Immature natural killer cell (primary cell): ENCODE measurements at regions not wholly inside any gene's neighbourhood (a gene's known extent, or its start where the extent isn't known, plus 50 kb on each side); places are given as distances from the start of the nearest gene placed in this dataset.

Source experiments
- DNase-seq, 3 donors: peaks; one replicate each; pipeline ENCODE4 v3.0.0; 2022; ENCODE audit warnings: mixed read lengths in 1 of 3
- H3K27ac Mint-ChIP-seq, 6 donors: one replicate each; pipeline ENCODE4 v1.8.0; 2020; ENCODE audit warnings: mixed read lengths in 6 of 6, mild to moderate bottlenecking in 5 of 6, inconsistent platforms in 4 of 6, moderate library complexity in 3 of 6
- H3K27me3 Mint-ChIP-seq, 3 donors: one replicate each; pipeline ENCODE4 v1.8.0; 2020 to 2021; ENCODE audit warnings: low read depth in 3 of 3, mild to moderate bottlenecking in 3 of 3, mixed read lengths in 3 of 3, moderate library complexity in 3 of 3, inconsistent platforms in 1 of 3
- H3K36me3 Mint-ChIP-seq, 3 donors: one replicate each; pipeline ENCODE4 v1.8.0; 2020; ENCODE audit warnings: mixed read lengths in 3 of 3, inconsistent platforms in 2 of 3, mild to moderate bottlenecking in 2 of 3
- H3K4me1 Mint-ChIP-seq, 2 donors: one replicate each; pipeline ENCODE4 v1.8.0; 2020; ENCODE audit warnings: inconsistent platforms in 2 of 2, mild to moderate bottlenecking in 2 of 2, mixed read lengths in 2 of 2, moderate library complexity in 1 of 2
- H3K4me3 Mint-ChIP-seq, 5 donors: one replicate each; pipeline ENCODE4 v1.8.0; 2020; ENCODE audit warnings: mild to moderate bottlenecking in 5 of 5, mixed read lengths in 5 of 5, inconsistent platforms in 3 of 5, moderate library complexity in 3 of 5
- H3K9me3 Mint-ChIP-seq, 6 donors: one replicate each; pipeline ENCODE4 v1.8.0; 2020; ENCODE audit warnings: mild to moderate bottlenecking in 6 of 6, mixed read lengths in 6 of 6, inconsistent platforms in 4 of 6, moderate library complexity in 3 of 6

DNA sequence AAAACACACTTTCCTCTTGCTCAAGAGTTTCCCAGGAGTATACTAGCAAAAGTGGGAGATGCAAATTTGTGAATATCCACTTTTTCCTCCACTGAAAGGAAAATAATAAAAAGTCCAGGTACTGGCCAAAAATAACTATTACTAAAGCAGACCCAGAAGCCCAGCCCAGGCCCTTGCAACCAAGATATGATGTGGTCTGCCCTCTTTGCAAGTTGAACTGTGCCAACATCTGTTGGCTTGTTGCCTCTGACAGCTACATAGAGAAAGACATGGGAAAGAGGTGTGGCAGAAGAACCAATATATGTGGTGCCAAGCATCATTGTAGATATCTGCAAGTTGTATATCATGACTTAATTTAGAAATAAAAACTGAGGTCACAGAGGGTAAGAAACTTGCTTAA is 78.4 kb upstream of the JAG1 start:
- Mint-ChIP-seq H3K27me3 (peaks cover 0 to 8% (median 7%) of the 10 kb centered on the region in 3 donors), H3K4me1 (no peaks in the 10 kb centered on the region), H3K27ac (no peak overlapping the region), H3K9me3 (peaks cover 0 to 4% (median 0%) of the 10 kb centered on the region in 6 donors), H3K4me3 (no peak overlapping the region), H3K36me3 (no peaks in the 10 kb centered on the region)
- DNase-seq, result no peak

DNA sequence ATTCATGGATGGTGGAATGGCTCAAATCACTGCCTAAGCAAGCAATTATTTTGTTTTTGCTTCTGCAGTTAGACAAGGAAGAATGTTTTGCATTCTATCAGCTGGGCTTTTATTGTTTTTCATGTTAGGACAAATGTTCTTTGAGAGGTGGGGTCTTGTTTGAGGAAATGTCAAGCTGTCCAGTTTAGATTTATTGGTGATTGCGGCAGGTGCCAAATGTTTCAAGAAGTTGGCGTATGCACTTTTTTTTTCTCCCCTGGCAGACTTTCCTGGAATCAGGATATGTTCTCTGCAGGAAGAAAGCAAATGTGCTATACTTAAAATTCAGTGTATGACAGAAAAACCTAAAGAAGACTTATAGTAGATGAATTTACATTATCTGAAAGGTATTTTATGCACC is 81.0 kb upstream of the JAG1 start:
- Mint-ChIP-seq H3K27me3 (peaks cover 1 to 11% (median 8%) of the 10 kb centered on the region in 3 donors), H3K4me1 (no peaks in the 10 kb centered on the region), H3K9me3 (peaks cover 0 to 4% (median 0%) of the 10 kb centered on the region in 6 donors), H3K4me3 (no peak overlapping the region), H3K36me3 (no peaks in the 10 kb centered on the region), H3K27ac (no peak overlapping the region)
- no peak for DNase-seq

DNA sequence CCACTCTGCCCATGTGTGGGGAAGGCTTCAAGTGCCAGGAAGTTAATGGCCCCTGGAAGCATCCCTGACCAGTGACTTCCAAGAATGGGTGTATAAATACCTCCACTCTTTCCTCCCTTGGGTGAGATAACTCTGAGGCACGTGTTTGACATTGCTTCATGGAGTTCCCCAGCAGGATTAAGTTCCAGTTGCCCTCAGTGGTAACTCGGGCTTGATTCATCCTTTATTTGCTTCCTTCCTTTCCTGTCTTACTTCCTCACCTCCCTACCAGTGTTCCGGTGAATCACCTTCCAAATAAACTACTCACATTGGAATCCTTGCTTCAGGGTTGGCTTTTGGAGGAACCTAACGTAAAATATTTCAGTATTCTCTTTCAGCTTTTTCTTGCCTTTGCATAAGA is 84.6 kb upstream of the JAG1 start:
- Mint-ChIP-seq H3K36me3 (no peaks in the 10 kb centered on the region), H3K27me3 (peaks cover 1 to 8% (median 8%) of the 10 kb centered on the region in 3 donors)

DNA sequence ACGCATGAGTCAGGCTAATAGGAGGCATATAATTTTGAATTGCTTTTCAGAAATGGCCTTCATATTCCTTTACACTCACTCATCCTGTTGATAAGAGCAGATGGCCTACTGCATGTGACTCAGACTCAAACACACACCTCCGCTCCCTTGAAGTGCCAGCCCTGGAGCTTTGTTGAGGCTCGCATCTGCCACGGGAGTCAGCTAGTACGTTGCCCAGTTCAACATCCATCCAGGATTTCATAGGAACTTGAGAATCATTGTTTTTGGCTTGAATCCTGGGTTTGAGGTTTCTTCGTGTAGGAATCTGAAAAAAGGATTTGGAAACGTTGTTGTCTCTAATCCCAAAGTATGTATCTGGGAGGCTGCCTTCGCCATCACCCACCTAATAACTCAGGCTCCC is 87.4 kb upstream of the JAG1 start:
- peaks cover 0 to 5% (median 0%) of the 10 kb centered on the region in 6 donors for H3K9me3 Mint-ChIP-seq
- no peaks in the 10 kb centered on the region for H3K4me1 Mint-ChIP-seq
- H3K36me3 Mint-ChIP-seq, result no peaks in the 10 kb centered on the region
- no peak overlapping the region for H3K27ac Mint-ChIP-seq
- no peak for DNase-seq
- peaks cover 0 to 4% (median 1%) of the 10 kb centered on the region in 3 donors for H3K27me3 Mint-ChIP-seq
- H3K4me3 Mint-ChIP-seq, result no peak overlapping the region

More for the DNA sequence above, 84.6 kb upstream of the JAG1 start:
- Mint-ChIP-seq H3K27ac (no peak overlapping the region), H3K4me1 (no peaks in the 10 kb centered on the region), H3K9me3 (peaks cover 0 to 2% (median 0%) of the 10 kb centered on the region in 6 donors), H3K4me3 (no peak overlapping the region)
- DNase-seq, result no peak

DNA sequence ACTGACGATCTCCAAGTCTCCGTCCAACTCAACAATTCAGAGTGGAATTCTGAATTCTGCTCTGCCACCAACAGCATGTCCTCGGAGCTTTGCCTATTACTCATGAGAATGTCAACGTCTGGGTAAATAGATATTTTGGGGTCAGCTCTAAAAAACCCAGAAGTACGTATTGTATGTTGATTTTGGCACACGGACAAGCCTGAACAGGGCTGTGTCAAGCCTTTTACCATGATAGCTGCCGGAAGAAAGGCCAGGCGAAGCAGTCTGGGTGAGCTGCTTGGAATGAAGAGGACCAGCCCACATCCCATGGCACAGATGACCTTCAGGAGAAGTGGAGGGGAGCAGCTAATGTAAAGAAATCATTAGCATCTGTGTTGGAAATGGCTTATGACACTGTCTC is 88.0 kb upstream of the JAG1 start:
- no peaks in the 10 kb centered on the region for H3K4me1 Mint-ChIP-seq
- H3K27me3 Mint-ChIP-seq, result peaks cover 0 to 4% (median 1%) of the 10 kb centered on the region in 3 donors
- H3K36me3 Mint-ChIP-seq, result no peaks in the 10 kb centered on the region
- peaks cover 0 to 5% (median 0%) of the 10 kb centered on the region in 6 donors for H3K9me3 Mint-ChIP-seq
- H3K4me3 Mint-ChIP-seq, result no peak overlapping the region
- no peak for DNase-seq
- H3K27ac Mint-ChIP-seq, result no peak overlapping the region

DNA sequence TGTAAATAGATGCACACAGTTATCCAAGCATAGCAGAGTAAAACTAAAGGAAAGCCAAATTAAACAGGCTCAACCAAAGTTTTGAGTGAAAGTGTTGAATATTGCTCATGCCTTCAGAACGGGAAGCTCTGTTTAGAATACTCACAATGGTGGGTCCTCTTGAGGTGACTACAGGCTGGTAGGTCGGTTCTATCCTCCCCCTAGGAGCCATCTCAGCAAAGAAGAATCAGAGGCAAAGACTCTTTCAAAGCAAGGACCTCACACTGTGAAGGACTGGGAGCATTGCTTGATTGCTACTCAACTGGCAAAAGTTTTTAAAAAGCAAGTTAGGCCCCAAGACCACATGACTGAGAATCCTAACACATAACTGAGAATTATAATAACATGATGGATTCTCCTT is 88.4 kb upstream of the JAG1 start:
- Mint-ChIP-seq H3K4me1 (no peaks in the 10 kb centered on the region), H3K36me3 (no peaks in the 10 kb centered on the region), H3K4me3 (no peak overlapping the region)

DNA sequence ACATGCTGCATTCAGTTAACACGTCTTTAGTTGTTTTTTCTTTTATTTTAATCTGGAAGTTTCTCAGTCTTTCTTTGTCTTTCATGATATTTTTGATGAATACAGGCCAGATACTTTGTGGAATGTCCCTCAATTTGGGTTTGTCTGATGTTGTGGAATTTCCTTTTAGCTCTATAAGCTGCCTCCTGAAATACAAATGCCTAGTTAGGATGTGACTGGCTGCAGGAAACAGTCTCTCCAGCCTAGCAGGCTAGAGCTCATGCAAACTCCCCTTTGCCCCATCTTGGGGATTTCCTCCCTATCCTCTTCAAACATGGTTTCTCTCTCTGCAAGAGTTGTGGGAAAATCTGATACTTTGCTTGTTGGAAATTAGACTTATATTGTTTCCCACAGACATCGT is 89.3 kb upstream of the JAG1 start:
- Mint-ChIP-seq H3K9me3 (peaks cover 0 to 5% (median 0%) of the 10 kb centered on the region in 6 donors), H3K4me1 (no peaks in the 10 kb centered on the region), H3K4me3 (no peak overlapping the region), H3K36me3 (no peaks in the 10 kb centered on the region), H3K27ac (no peak overlapping the region), H3K27me3 (peaks cover 0 to 2% (median 1%) of the 10 kb centered on the region in 3 donors)
- no peak for DNase-seq

More for the DNA sequence above, 88.4 kb upstream of the JAG1 start:
- Mint-ChIP-seq H3K27me3 (peaks cover 0 to 4% (median 1%) of the 10 kb centered on the region in 3 donors), H3K9me3 (peaks cover 0 to 5% (median 0%) of the 10 kb centered on the region in 6 donors), H3K27ac (no peak overlapping the region)
- no peak for DNase-seq

DNA sequence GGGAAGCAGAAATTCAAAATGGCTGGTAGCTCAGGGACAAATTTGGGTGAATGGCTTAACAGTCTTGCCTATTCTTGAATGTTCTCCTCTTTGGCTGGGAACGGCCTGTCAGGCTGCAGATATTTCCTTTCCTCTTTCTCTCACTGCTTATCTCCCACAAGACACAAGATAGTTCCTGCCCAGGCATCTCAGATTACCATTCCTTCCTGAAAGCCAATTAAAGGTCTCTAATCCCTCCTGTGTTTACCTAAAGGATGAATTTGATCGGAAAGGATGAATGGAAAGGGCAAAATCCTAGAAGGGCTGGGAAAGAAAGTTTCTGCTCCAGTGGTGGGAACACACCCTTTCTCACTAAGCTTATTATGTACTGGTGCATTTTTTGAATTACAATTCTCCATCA is 95.9 kb upstream of the JAG1 start:
- Mint-ChIP-seq H3K4me1 (no peaks in the 10 kb centered on the region), H3K9me3 (peaks cover 0 to 3% (median 0%) of the 10 kb centered on the region in 6 donors), H3K36me3 (no peaks in the 10 kb centered on the region), H3K27ac (no peak overlapping the region), H3K27me3 (peaks cover 0 to 7% (median 2%) of the 10 kb centered on the region in 3 donors), H3K4me3 (no peak overlapping the region)
- no peak for DNase-seq

DNA sequence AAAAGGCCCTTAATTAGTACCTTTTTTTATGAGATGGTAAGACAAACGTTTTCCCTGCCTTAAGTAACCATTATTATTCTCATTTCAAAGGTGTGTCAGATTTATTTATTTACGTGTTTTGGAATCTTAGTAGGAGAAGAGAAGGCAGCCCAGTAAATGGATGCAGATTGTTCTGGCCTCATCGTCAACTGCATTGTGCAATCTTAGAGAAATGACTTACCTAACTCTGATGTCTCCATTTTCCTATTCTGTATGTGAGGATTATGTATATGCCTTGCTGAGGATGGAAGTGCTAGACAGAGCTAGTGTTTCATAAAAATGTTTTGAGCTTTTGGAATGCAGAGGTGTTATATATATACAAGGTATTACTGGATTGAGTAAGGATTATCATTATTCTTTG is 97.0 kb upstream of the JAG1 start:
- no peak overlapping the region for H3K4me3 Mint-ChIP-seq
- no peak overlapping the region for H3K27ac Mint-ChIP-seq
- peaks cover 0 to 7% (median 2%) of the 10 kb centered on the region in 3 donors for H3K27me3 Mint-ChIP-seq
- H3K9me3 Mint-ChIP-seq, result no peaks in the 10 kb centered on the region
- DNase-seq, result no peak
- no peaks in the 10 kb centered on the region for H3K36me3 Mint-ChIP-seq
- no peaks in the 10 kb centered on the region for H3K4me1 Mint-ChIP-seq

DNA sequence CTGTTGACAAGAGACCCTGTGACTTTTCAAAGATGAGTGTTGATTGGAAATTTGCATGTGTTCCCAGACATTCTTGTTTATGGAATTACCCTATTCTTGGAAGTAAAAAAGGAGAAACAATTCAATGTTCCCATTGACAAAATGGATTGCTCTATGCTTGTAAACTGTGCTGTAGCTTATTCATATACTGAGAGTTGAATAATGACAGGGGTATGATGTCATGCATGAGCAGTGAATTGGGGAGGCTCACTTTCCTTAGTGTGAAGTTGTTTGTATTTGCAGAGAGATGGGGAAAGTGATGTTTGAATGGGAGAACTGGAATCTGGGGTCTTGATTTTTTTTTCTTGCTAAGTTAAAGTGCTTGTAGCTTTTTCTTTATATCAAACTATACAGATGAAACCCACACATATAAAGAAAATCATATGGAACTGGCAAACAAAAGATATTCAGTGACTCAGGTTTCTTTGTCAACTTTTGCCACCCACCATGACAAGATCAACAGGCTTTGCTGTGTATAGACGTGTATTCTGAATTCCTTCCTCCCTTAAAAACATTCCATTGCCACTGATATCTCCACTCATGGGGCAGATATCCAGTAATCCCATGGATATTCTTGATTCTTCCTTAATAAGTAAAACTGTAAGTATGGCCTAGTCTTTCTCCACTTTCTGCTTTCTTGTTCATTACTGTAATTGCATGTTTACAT is 97.8 kb upstream of the JAG1 start:
- DNase-seq, result no peak
- Mint-ChIP-seq H3K9me3 (no peaks in the 10 kb centered on the region), H3K4me1 (no peaks in the 10 kb centered on the region), H3K36me3 (no peaks in the 10 kb centered on the region), H3K27ac (no peak overlapping the region), H3K4me3 (no peak overlapping the region), H3K27me3 (peaks cover 0 to 7% (median 2%) of the 10 kb centered on the region in 3 donors)

DNA sequence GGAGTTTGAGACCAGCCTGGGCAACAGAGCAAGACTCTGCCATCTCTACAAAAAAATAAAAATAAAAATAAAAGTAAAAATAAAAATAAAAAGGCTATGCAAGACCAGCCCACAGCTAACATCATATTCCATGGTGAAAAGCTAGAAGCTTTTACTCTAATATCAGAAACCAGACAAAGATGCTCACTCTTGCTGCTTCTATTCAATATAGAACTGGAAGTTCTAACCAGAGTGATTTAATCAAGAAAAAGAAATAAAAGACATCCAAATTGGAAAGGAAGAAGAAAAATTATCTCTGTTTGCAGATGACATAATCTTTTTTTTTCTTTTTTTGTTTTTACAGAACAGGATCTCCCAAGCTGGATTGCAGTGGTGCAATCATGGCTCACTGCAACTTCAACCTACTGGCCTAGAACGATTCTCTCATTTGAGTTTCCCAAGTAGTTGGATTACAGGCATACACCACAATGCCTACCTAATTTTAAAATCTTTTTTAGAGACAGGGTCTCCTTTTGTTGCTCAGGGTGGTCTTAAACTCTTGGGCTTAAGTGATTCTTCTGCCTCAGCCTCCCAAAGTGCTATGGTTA is 100.7 kb upstream of the JAG1 start:
- DNase-seq, result no peak
- no peaks in the 10 kb centered on the region for H3K9me3 Mint-ChIP-seq
- no peak overlapping the region for H3K4me3 Mint-ChIP-seq
- H3K4me1 Mint-ChIP-seq, result no peaks in the 10 kb centered on the region
- peaks cover 0 to 7% (median 2%) of the 10 kb centered on the region in 3 donors for H3K27me3 Mint-ChIP-seq
- no peak overlapping the region for H3K27ac Mint-ChIP-seq
- no peaks in the 10 kb centered on the region for H3K36me3 Mint-ChIP-seq

DNA sequence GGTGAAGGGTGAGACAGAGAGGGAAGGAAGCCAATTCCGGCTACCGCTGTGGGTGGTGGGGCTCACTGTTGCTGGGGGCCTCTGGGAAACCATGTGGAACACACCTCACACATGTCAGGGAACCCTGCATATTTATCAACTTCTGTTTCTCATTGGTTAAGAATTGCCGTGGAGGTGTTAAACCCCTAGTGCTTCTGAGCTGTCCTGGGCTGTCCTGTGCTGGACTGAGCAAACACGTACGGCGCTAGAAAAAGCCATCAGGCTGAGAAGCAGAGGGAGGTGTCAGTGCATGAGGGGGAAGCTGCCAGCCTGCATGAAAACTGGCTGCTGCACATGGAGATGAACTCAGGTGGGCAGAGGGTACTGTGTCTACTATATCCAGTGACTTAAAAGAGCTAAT is 103.9 kb upstream of the JAG1 start:
- no peak overlapping the region for H3K4me3 Mint-ChIP-seq
- H3K27ac Mint-ChIP-seq, result no peak overlapping the region
- H3K4me1 Mint-ChIP-seq, result no peaks in the 10 kb centered on the region
- H3K27me3 Mint-ChIP-seq, result peaks cover 2% of the 10 kb centered on the region in 3 donors
- no peak for DNase-seq
- no peaks in the 10 kb centered on the region for H3K36me3 Mint-ChIP-seq
- no peaks in the 10 kb centered on the region for H3K9me3 Mint-ChIP-seq

DNA sequence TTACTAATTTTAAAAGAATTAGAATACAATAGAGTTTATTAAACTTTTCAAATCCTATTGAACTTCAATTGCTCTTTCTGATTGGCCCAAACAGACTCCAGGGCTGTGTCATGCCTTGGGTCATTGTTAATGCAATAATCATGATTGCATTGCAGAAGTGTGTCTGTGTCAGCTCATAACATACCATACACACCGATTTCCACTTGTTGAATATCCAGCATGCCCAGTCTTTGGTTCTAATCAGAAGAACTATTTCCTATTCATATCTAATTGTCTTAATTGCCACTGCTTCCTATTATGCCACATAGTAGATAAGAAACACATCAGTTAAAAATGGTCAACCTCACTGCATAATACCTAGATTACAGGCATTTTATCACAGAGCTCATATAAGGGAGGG is 106.1 kb upstream of the JAG1 start:
- Mint-ChIP-seq H3K27me3 (peaks cover 0 to 4% (median 4%) of the 10 kb centered on the region in 3 donors), H3K36me3 (no peaks in the 10 kb centered on the region), H3K4me3 (no peak overlapping the region), H3K9me3 (no peaks in the 10 kb centered on the region), H3K27ac (no peak overlapping the region), H3K4me1 (no peaks in the 10 kb centered on the region)
- no peak for DNase-seq

DNA sequence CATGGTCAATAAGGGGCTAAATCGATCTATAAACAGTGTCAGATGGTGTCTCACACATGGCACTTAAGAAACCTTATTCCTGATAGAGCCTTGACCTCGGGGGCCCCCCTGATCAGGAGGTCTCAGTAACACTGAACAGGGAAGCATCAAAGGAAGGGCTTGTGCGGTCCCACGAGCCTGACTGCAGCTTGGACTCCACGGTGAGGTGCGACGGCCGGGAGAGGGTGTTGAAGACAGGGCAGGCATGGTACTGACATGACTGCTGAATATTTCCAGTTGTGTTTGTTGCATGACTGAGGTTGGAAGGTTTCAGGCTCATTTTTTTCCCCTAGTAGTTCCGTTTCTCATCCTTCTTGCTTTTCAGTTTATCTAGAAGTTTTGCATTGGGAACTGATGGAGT is 107.1 kb upstream of the JAG1 start:
- Mint-ChIP-seq H3K9me3 (no peaks in the 10 kb centered on the region), H3K36me3 (no peaks in the 10 kb centered on the region), H3K27me3 (peaks cover 0 to 4% (median 4%) of the 10 kb centered on the region in 3 donors), H3K4me1 (no peaks in the 10 kb centered on the region), H3K4me3 (no peak overlapping the region), H3K27ac (no peak overlapping the region)
- no peak for DNase-seq

DNA sequence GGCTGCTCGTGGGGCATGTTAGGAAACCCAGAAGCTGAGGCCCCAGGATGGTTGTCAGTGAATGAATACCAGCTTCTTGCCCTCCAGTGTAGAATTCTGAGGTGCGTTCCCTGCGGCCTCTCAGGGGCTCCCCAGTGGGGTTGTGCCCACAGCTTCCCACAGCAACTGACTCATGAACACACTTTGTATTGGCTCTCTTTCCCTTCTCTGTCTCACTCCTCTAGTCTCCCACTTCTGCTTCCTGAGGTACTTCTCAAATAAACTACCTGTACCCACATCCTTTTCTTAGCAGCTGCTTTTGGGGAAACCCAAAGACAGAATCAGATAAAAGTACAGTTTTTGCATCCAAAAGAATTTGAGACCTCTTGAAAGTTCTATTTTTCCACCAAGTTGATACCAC is 107.7 kb upstream of the JAG1 start:
- no peak for DNase-seq
- H3K4me3 Mint-ChIP-seq, result no peak overlapping the region
- no peaks in the 10 kb centered on the region for H3K36me3 Mint-ChIP-seq
- H3K9me3 Mint-ChIP-seq, result no peaks in the 10 kb centered on the region
- H3K27ac Mint-ChIP-seq, result no peak overlapping the region
- no peaks in the 10 kb centered on the region for H3K4me1 Mint-ChIP-seq
- peaks cover 0 to 4% (median 4%) of the 10 kb centered on the region in 3 donors for H3K27me3 Mint-ChIP-seq
